SK-N-SH (cell line): ENCODE measurements at regions not wholly inside any gene's neighbourhood (a gene's known extent, or its start where the extent isn't known, plus 50 kb on each side); places are given as distances from the start of the nearest gene placed in this dataset.
"Not testable (repeated sequence)": the region's sequence is repeated elsewhere in the genome, so short reads cannot be mapped to it uniquely, and the experiment has no call there.

ENCODE experiments used
- CHD2 ChIP-seq: fragments of 150-350 bp; IDR thresholded peaks from 2 replicates; pipeline ENCODE4 v1.6.1; 2018; ENCODE audit warnings: low read length; ENCODE audit not compliant: partially characterized antibody
- CTCF ChIP-seq: fragments of 200-600 bp; sonication (generic); IDR thresholded peaks from 2 replicates; pipeline ENCODE4 v1.6.1; 2017; ENCODE audit warnings: antibody characterized with exemption, mild to moderate bottlenecking, moderate library complexity
- ELF1 ChIP-seq: IDR thresholded peaks from 2 replicates; pipeline ENCODE4 v1.4.0; 2012
- EP300 ChIP-seq, 2 experiments: IDR thresholded peaks; 2 replicates each; pipeline versions ENCODE4 v1.4.0 to v1.6.1; 2012; ENCODE audit warnings: borderline replicate concordance in 1 of 2, low read depth in 1 of 2, low read length in 1 of 2
- FOXJ3 ChIP-seq: sonication (generic); formaldehyde crosslinking; IDR thresholded peaks from 2 replicates; pipeline ENCODE4 v1.5.1; 2020; ENCODE audit warnings: mild to moderate bottlenecking, missing genetic modification reagents
- FOXM1 ChIP-seq: IDR thresholded peaks from 2 replicates; pipeline ENCODE4 v1.4.0; 2012; ENCODE audit warnings: low read depth, mild to moderate bottlenecking
- GABPA ChIP-seq: IDR thresholded peaks from 2 replicates; pipeline ENCODE4 v1.4.0; 2012; ENCODE audit warnings: low read depth, mild to moderate bottlenecking
- RAD21 ChIP-seq: IDR thresholded peaks from 2 replicates; pipeline ENCODE4 v1.6.1; 2012; ENCODE audit warnings: mild to moderate bottlenecking, low read length
- TCF12 ChIP-seq: IDR thresholded peaks from 2 replicates; pipeline ENCODE4 v1.4.0; 2012
- TEAD4 ChIP-seq: IDR thresholded peaks from 2 replicates; pipeline ENCODE4 v1.4.0; 2012; ENCODE audit warnings: mild to moderate bottlenecking, borderline replicate concordance; ENCODE audit not compliant: insufficient read depth
- YY1 ChIP-seq: IDR thresholded peaks from 2 replicates; pipeline ENCODE4 v1.4.0; 2012; ENCODE audit warnings: low read depth, mild to moderate bottlenecking
- ZBTB33 ChIP-seq: IDR thresholded peaks from 2 replicates; pipeline ENCODE4 v1.4.0; 2012; ENCODE audit warnings: low read depth, borderline replicate concordance
- TF ChIP-seq, protein P1 (sequence below): IDR thresholded peaks from 2 replicates; pipeline ENCODE4 v1.4.0; 2012; ENCODE audit warnings: low read depth

DNA sequence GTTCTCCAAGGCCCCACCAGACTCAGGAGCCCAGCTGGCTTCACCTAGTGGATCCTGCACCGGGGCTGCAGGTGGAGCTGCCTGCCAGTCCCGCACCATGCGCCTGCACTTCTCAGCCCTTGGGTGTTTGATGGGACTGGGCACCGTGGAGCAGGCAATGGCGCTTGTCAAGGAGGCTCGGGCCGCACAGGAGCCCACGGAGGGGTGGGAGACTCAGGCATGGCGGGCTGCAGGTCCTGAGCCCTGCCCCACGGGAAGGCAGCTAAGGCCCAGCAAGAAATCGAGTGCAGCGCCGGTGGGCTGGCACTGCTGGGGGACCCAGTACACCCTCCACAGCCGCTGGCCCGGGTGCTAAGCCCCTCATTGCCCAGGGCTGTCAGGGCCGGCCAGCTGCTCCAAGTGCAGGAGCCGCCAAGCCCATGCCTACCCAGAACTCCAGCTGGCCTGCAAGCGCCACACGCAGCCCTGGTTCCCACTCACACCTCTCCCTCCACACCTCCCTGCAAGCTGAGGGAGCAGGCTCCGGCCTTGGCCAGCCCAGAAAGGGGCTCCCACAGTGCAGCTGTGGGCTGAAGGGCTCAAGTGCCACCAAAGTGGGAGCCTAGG is 95.2 kb downstream of the CHCHD4 start:
- not testable (repeated sequence) for TF ChIP-seq FOXM1; CTCF; FOXJ3 (CRISPR knock-in tag); ZBTB33; ELF1; RAD21; EP300 (IDR thresholded peaks at IDR 0.05; ENCODE audit: borderline replicate concordance in 1 of 2, low read depth in 1 of 2, low read length in 1 of 2); TEAD4; CHD2; TCF12; GABPA; YY1
- TF ChIP-seq, protein P1, sequence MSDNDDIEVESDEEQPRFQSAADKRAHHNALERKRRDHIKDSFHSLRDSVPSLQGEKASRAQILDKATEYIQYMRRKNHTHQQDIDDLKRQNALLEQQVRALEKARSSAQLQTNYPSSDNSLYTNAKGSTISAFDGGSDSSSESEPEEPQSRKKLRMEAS, result not testable (repeated sequence)
